Gastroesophageal sphincter (tissue), 3 donors: ENCODE measurements at regions not wholly inside any gene's neighbourhood (a gene's known extent, or its start where the extent isn't known, plus 50 kb on each side); places are given as distances from the start of the nearest gene placed in this dataset.

ENCODE experiments used
- CTCF ChIP-seq, 4 experiments: fragments of 200-600 bp in 2 of 4; fragments of 450-650 bp in 2 of 4; sonication (generic) in 1 of 4; IDR thresholded peaks; one replicate each; pipeline ENCODE4 v1.5.1; 2017 to 2019; ENCODE audit warnings: antibody characterized with exemption in 4 of 4, mild to moderate bottlenecking in 2 of 4, moderate library complexity in 2 of 4
- EP300 ChIP-seq: sonication (generic); formaldehyde crosslinking; IDR thresholded peaks from one replicate; pipeline ENCODE4 v1.6.1; 2017; ENCODE audit warnings: antibody characterized with exemption, mild to moderate bottlenecking
- POLR2A ChIP-seq, 2 donors: fragments of 450-650 bp; IDR thresholded peaks; one replicate each; pipeline ENCODE4 v1.6.1; 2017; ENCODE audit warnings: antibody characterized with exemption in 2 of 2, mild to moderate bottlenecking in 2 of 2, moderate library complexity in 1 of 2
- POLR2AphosphoS5 ChIP-seq: sonication (generic); formaldehyde crosslinking; IDR thresholded peaks from one replicate; pipeline ENCODE4 v1.6.1; 2017; ENCODE audit warnings: antibody characterized with exemption

GRCh38 chr1:244971552-244972216, 107.3 kb upstream of the HNRNPU start:
- TF ChIP-seq POLR2A (IDR thresholded peaks at IDR 0.05) (no peak), CTCF (IDR thresholded peaks at IDR 0.05) (no peak), EP300 (no peak), POLR2AphosphoS5 (no peak)
